ENCODE measurements at regions not wholly inside any gene's neighbourhood (a gene's known extent, or its start where the extent isn't known, plus 50 kb on each side); places are given as distances from the start of the nearest gene placed in this dataset.

- peaks cover 22% of the 10 kb centered on the region for H3K4me1 ChIP-seq (ENCODE audit: control insufficient read depth, extremely low read depth, insufficient read depth, low read length)
- H3K36me3 ChIP-seq (ENCODE audit: control insufficient read depth in 2 of 2, extremely low read depth in 1 of 2, insufficient read depth in 2 of 2, low read length in 2 of 2): peaks cover 0 to 1% of the 10 kb centered on the region in 2 experiments
- dilution Hi-C loops (cut with MboI; ENCODE audit: extremely low pct_ligation_motif_present, low sequenced_read_pairs): no loop called here
- DNase-seq (ENCODE audit: low read depth, low spot score) (no peak), FAIRE-seq (no peak)
- H3K27ac ChIP-seq (ENCODE audit: control insufficient read depth, insufficient read depth, low read length): no peak overlapping the region
- no peaks in the 10 kb centered on the region for H3K79me2 ChIP-seq (ENCODE audit: control insufficient read depth, insufficient read depth, low read length)
- no peaks in the 10 kb centered on the region for H4K20me1 ChIP-seq (ENCODE audit: control insufficient read depth, extremely low read depth, insufficient read depth, low read length)
- H2AFZ ChIP-seq (ENCODE audit: control insufficient read depth, low read length): no peak overlapping the region
- no peaks in the 10 kb centered on the region for H3K9me1 ChIP-seq (ENCODE audit: control insufficient read depth, extremely low read depth, insufficient read depth, low read length)
- TF ChIP-seq, protein P1, sequence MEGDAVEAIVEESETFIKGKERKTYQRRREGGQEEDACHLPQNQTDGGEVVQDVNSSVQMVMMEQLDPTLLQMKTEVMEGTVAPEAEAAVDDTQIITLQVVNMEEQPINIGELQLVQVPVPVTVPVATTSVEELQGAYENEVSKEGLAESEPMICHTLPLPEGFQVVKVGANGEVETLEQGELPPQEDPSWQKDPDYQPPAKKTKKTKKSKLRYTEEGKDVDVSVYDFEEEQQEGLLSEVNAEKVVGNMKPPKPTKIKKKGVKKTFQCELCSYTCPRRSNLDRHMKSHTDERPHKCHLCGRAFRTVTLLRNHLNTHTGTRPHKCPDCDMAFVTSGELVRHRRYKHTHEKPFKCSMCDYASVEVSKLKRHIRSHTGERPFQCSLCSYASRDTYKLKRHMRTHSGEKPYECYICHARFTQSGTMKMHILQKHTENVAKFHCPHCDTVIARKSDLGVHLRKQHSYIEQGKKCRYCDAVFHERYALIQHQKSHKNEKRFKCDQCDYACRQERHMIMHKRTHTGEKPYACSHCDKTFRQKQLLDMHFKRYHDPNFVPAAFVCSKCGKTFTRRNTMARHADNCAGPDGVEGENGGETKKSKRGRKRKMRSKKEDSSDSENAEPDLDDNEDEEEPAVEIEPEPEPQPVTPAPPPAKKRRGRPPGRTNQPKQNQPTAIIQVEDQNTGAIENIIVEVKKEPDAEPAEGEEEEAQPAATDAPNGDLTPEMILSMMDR (optimal IDR thresholded peaks at IDR 0.05 in 1 of 3, IDR thresholded peaks at IDR 0.05 in 1 of 3, conservative IDR thresholded peaks at IDR 0.05 in 1 of 3; ENCODE audit: extremely low read depth in 1 of 3, insufficient read depth in 2 of 3, low read length in 3 of 3): no peak
- no peak for TF ChIP-seq EZH2 (IDR thresholded peaks at IDR 0.05; ENCODE audit: low read length)
- no peaks in the 10 kb centered on the region for H3K27me3 ChIP-seq (ENCODE audit: control insufficient read depth, extremely low read depth, insufficient read depth, low read length)
- H3K4me2 ChIP-seq (ENCODE audit: control insufficient read depth, extremely low read depth, insufficient read depth, low read depth, low read length): no peak overlapping the region
- H3K9ac ChIP-seq (ENCODE audit: control insufficient read depth, extremely low read depth, insufficient read depth, low read length): no peak overlapping the region
- no peaks in the 10 kb centered on the region for H3K9me3 ChIP-seq (ENCODE audit: control insufficient read depth, low read depth, low read length)
- no peak overlapping the region for H3K4me3 ChIP-seq (ENCODE audit: control insufficient read depth in 2 of 3, extremely low read depth in 1 of 3, insufficient read depth in 2 of 3, low read depth in 1 of 3, low read length in 3 of 3)
These were observed 217.0 kb downstream of the ZFP36L2 start for GRCh38 chr2:43009448-43009847.

DNA sequence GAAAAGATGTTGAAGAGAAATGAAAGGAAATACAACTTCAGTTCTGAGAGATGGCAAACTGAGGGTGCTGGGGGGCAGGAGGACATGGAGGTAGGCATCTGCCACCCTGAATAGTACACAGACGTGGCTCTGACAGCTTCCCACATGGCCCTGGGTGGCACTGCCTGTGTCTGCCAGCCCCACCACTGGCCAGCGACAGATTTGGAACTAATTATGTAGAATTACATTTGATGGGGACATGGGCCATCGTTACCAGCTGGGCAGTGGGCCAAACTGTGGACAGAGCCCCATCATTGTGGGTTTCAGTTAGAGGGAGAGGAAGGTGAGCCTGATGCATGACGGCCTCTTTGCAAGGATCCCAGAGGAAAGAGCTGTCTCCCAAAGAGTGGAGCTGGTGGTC lies 216.0 kb upstream of the HAAO start:
- Histone ChIP-seq H3K9me1 (ENCODE audit: control insufficient read depth, extremely low read depth, insufficient read depth, low read length) (no peaks in the 10 kb centered on the region), H4K20me1 (ENCODE audit: control insufficient read depth, extremely low read depth, insufficient read depth, low read length) (no peaks in the 10 kb centered on the region), H3K79me2 (ENCODE audit: control insufficient read depth, insufficient read depth, low read length) (no peaks in the 10 kb centered on the region), H3K36me3 (ENCODE audit: control insufficient read depth in 2 of 2, extremely low read depth in 1 of 2, insufficient read depth in 2 of 2, low read length in 2 of 2) (peaks cover 0 to 1% of the 10 kb centered on the region in 2 experiments), H3K9ac (ENCODE audit: control insufficient read depth, extremely low read depth, insufficient read depth, low read length) (no peak overlapping the region), H3K27me3 (ENCODE audit: control insufficient read depth, extremely low read depth, insufficient read depth, low read length) (no peaks in the 10 kb centered on the region), H3K9me3 (ENCODE audit: control insufficient read depth, low read depth, low read length) (no peaks in the 10 kb centered on the region), H3K27ac (ENCODE audit: control insufficient read depth, insufficient read depth, low read length) (no peak overlapping the region), H3K4me1 (ENCODE audit: control insufficient read depth, extremely low read depth, insufficient read depth, low read length) (peaks cover 15% of the 10 kb centered on the region), H3K4me3 (ENCODE audit: control insufficient read depth in 2 of 3, extremely low read depth in 1 of 3, insufficient read depth in 2 of 3, low read depth in 1 of 3, low read length in 3 of 3) (no peak overlapping the region), H2AFZ (ENCODE audit: control insufficient read depth, low read length) (no peak overlapping the region), H3K4me2 (ENCODE audit: control insufficient read depth, extremely low read depth, insufficient read depth, low read depth, low read length) (no peak overlapping the region)
- dilution Hi-C loops (cut with MboI; ENCODE audit: extremely low pct_ligation_motif_present, low sequenced_read_pairs): no loop called here
- TF ChIP-seq EZH2 (IDR thresholded peaks at IDR 0.05; ENCODE audit: low read length): no peak
- TF ChIP-seq, protein P1 (optimal IDR thresholded peaks at IDR 0.05 in 1 of 3, IDR thresholded peaks at IDR 0.05 in 1 of 3, conservative IDR thresholded peaks at IDR 0.05 in 1 of 3; ENCODE audit: extremely low read depth in 1 of 3, insufficient read depth in 2 of 3, low read length in 3 of 3): no peak
- FAIRE-seq: no peak
- DNase-seq (ENCODE audit: low read depth, low spot score): no peak

Measured in keratinocyte (primary cell).